Endodermal cell (in vitro differentiated cells): ENCODE measurements at regions not wholly inside any gene's neighbourhood (a gene's known extent, or its start where the extent isn't known, plus 50 kb on each side); places are given as distances from the start of the nearest gene placed in this dataset.

Source experiments
- DNase-seq: peaks from one replicate; pipeline ENCODE4 v3.0.0-alpha.2; 2017
- H3K27ac ChIP-seq: 2 replicates; pipeline ENCODE4 v1.5.1; 2013; ENCODE audit warnings: mild to moderate bottlenecking, low read depth, low read length, moderate library complexity
- H3K27me3 ChIP-seq: 2 replicates; pipeline ENCODE4 v1.6.1; 2013; ENCODE audit warnings: mild to moderate bottlenecking, low read length, moderate library complexity; ENCODE audit not compliant: insufficient read depth, control insufficient read depth, poor library complexity, severe bottlenecking
- H3K36me3 ChIP-seq: 2 replicates; pipeline ENCODE4 v1.7.0; 2013; ENCODE audit warnings: mild to moderate bottlenecking, low read length, moderate library complexity; ENCODE audit not compliant: control insufficient read depth, insufficient read depth
- H3K4me1 ChIP-seq: one replicate; pipeline ENCODE4 v1.7.0; 2013; ENCODE audit warnings: low read length; ENCODE audit not compliant: control insufficient read depth, insufficient read depth
- H3K4me3 ChIP-seq: 2 replicates; pipeline ENCODE4 v1.5.1; 2013; ENCODE audit warnings: mild to moderate bottlenecking, low read length, moderate library complexity
- H3K9ac ChIP-seq: 2 replicates; pipeline ENCODE4 v1.6.1; 2013; ENCODE audit warnings: mild to moderate bottlenecking, low read length, moderate library complexity; ENCODE audit not compliant: poor library complexity, severe bottlenecking; ENCODE audit errors: extremely low read depth
- H3K9me3 ChIP-seq: 2 replicates; pipeline ENCODE4 v1.6.1; 2013; ENCODE audit warnings: mild to moderate bottlenecking, low read length, moderate library complexity; ENCODE audit not compliant: control insufficient read depth
- H3K27ac Mint-ChIP-seq: 2 replicates; pipeline ENCODE4 v1.8.0; 2020; ENCODE audit warnings: mixed read lengths
- H3K27me3 Mint-ChIP-seq: 2 replicates; pipeline ENCODE4 v1.8.0; 2021; ENCODE audit warnings: mild to moderate bottlenecking, mixed read lengths; ENCODE audit not compliant: insufficient read depth
- H3K36me3 Mint-ChIP-seq: 2 replicates; pipeline ENCODE4 v1.8.0; 2020; ENCODE audit warnings: low read depth, mixed read lengths
- H3K4me1 Mint-ChIP-seq: 2 replicates; pipeline ENCODE4 v1.8.0; 2020; ENCODE audit warnings: mixed read lengths
- H3K4me3 Mint-ChIP-seq: 2 replicates; pipeline ENCODE4 v1.8.0; 2020; ENCODE audit warnings: mild to moderate bottlenecking, moderate library complexity, mixed read lengths
- H3K9me3 Mint-ChIP-seq: 2 replicates; pipeline ENCODE4 v1.8.0; 2020; ENCODE audit warnings: mild to moderate bottlenecking, mixed read lengths
- WGBS, 2 experiments: methylation state at CpG; one replicate each; pipeline versions ENCODE4 v1.1.5 to v1.1.7; 2013; ENCODE audit warnings: missing lambda C conversion rate in 2 of 2, mixed read lengths in 1 of 2; ENCODE audit not compliant: insufficient coverage in 1 of 2, insufficient read length in 1 of 2; 5-methylcytosine and 5-hydroxymethylcytosine counted together
- TF ChIP-seq, protein P1 (sequence below): fragments of 200-600 bp; sonication (generic); conservative IDR thresholded peaks from 2 replicates; pipeline ENCODE4 v1.5.0; 2021; ENCODE audit warnings: antibody characterized with exemption, mild to moderate bottlenecking

- TF ChIP-seq, protein P1, sequence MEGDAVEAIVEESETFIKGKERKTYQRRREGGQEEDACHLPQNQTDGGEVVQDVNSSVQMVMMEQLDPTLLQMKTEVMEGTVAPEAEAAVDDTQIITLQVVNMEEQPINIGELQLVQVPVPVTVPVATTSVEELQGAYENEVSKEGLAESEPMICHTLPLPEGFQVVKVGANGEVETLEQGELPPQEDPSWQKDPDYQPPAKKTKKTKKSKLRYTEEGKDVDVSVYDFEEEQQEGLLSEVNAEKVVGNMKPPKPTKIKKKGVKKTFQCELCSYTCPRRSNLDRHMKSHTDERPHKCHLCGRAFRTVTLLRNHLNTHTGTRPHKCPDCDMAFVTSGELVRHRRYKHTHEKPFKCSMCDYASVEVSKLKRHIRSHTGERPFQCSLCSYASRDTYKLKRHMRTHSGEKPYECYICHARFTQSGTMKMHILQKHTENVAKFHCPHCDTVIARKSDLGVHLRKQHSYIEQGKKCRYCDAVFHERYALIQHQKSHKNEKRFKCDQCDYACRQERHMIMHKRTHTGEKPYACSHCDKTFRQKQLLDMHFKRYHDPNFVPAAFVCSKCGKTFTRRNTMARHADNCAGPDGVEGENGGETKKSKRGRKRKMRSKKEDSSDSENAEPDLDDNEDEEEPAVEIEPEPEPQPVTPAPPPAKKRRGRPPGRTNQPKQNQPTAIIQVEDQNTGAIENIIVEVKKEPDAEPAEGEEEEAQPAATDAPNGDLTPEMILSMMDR, result no peak
- Mint-ChIP-seq H3K27me3 (peaks cover 34% of the 10 kb centered on the region), H3K36me3 (no peaks in the 10 kb centered on the region), H3K27ac (no peak overlapping the region), H3K9me3 (no peaks in the 10 kb centered on the region), H3K4me1 (peaks cover 13% of the 10 kb centered on the region), H3K4me3 (no peak overlapping the region)
- Histone ChIP-seq H3K27ac (no peak overlapping the region), H3K4me1 (peaks cover 4% of the 10 kb centered on the region), H3K4me3 (no peak overlapping the region), H3K9ac (no peak overlapping the region), H3K9me3 (no peaks in the 10 kb centered on the region), H3K36me3 (no peaks in the 10 kb centered on the region), H3K27me3 (no peaks in the 10 kb centered on the region)
- DNase-seq, result no peak
- WGBS, 2 experiments, result 95 to 97% methylated on average over 5 to 6 of the region's 6 CpGs
These were observed 50.7 kb upstream of the DIAPH3 start for GRCh38 chr13:60214213-60215055.

GRCh38 chr13:60220072-60220471 is 56.3 kb upstream of the DIAPH3 start:
- WGBS, 2 experiments, result 90 to 100% methylated on average over 1 of the region's 1 CpG
- no peak overlapping the region for H3K27ac ChIP-seq

GRCh38 chr13:60221581-60221980 is 57.9 kb upstream of the DIAPH3 start:
- Histone ChIP-seq H3K27ac (no peak overlapping the region), H3K9me3 (no peaks in the 10 kb centered on the region), H3K27me3 (no peaks in the 10 kb centered on the region), H3K36me3 (no peaks in the 10 kb centered on the region), H3K9ac (no peak overlapping the region), H3K4me3 (no peak overlapping the region), H3K4me1 (peaks cover 2% of the 10 kb centered on the region)
- peaks cover under 1% of the 10 kb centered on the region for H3K4me1 Mint-ChIP-seq
- WGBS, 2 experiments, result 96 to 99% methylated on average over 3 to 6 of the region's 6 CpGs
- H3K36me3 Mint-ChIP-seq, result no peaks in the 10 kb centered on the region
- H3K4me3 Mint-ChIP-seq, result no peak overlapping the region
- peaks cover 11% of the 10 kb centered on the region for H3K27me3 Mint-ChIP-seq
- TF ChIP-seq, protein P1, result no peak
- H3K9me3 Mint-ChIP-seq, result no peaks in the 10 kb centered on the region
- DNase-seq, result no peak
- no peak overlapping the region for H3K27ac Mint-ChIP-seq

More at GRCh38 chr13:60220072-60220471, 56.3 kb upstream of the DIAPH3 start:
- no peak overlapping the region for H3K27ac Mint-ChIP-seq
- peaks cover 4% of the 10 kb centered on the region for H3K4me1 Mint-ChIP-seq
- no peaks in the 10 kb centered on the region for H3K9me3 Mint-ChIP-seq
- TF ChIP-seq, protein P1, result no peak
- no peak overlapping the region for H3K4me3 ChIP-seq
- no peak overlapping the region for H3K9ac ChIP-seq
- no peaks in the 10 kb centered on the region for H3K27me3 ChIP-seq
- peaks cover 4% of the 10 kb centered on the region for H3K4me1 ChIP-seq
- no peak for DNase-seq
- no peaks in the 10 kb centered on the region for H3K9me3 ChIP-seq
- H3K36me3 ChIP-seq, result no peaks in the 10 kb centered on the region
- H3K36me3 Mint-ChIP-seq, result no peaks in the 10 kb centered on the region
- H3K4me3 Mint-ChIP-seq, result no peak overlapping the region
- peaks cover 18% of the 10 kb centered on the region for H3K27me3 Mint-ChIP-seq
